ENCODE measurements at regions not wholly inside any gene's neighbourhood (a gene's known extent, or its start where the extent isn't known, plus 50 kb on each side); places are given as distances from the start of the nearest gene placed in this dataset.

DNA sequence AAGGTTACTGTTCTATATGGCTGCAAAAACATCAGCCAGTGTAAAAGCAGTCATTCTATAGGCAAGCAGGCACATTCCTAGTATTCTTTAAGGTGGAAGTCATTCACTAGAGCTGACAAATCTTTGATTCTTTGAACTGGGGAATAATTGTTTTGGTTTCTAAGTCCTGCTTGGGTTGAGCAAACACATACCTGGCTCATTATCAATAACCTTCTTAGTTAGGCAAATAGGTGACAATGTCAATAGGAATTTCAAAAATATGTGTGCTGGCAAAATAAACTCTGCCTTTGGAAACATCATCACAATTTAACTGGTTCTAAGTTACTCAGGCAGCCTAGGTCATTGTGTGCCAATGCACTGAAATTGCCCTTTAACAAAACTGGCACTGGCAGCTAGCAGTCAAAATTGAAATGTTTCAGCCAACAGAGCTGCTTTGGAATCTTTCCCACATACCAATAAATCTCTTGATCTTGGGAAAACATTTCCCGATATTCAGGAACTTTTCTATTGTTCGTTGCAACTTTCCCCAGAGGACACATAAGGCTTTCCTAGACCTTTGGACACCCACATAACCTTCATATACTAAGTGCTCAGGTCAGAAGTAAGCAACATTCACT lies 402.0 kb upstream of the MMADHC start:
- Histone ChIP-seq H3K9me3 (no peaks in the 10 kb centered on the region), H3K4me1 (peaks cover 13 to 29% (median 22%) of the 10 kb centered on the region in 4 donors), H3K36me3 (no peaks in the 10 kb centered on the region), H3K27me3 (no peaks in the 10 kb centered on the region), H3K4me3 (no peak overlapping the region), H3K27ac (peak overlapping the region in 4 of 5 donors; percentile 50 to 67 (median 52))
- DNase-seq = peak; percentile 11 to 55
- TF ChIP-seq POLR2AphosphoS5 (IDR thresholded peaks at IDR 0.05) (peak in 2 of 3 donors; percentile 33 to 51), CTCF (IDR thresholded peaks at IDR 0.05) (no peak), POLR2A (IDR thresholded peaks at IDR 0.05) (no peak), EP300 (IDR thresholded peaks at IDR 0.05) (no peak)
- intact Hi-C loops (cut with DNase I; ENCODE audit: low total_unique reads) = no loop called here
- WGBS, 5 donors = 18 to 25% (median 23%) methylated on average over 2 of the region's 2 CpGs

GRCh38 chr2:149988361-149988760 lies 400.8 kb upstream of the MMADHC start:
- Histone ChIP-seq H3K4me3 (no peak overlapping the region), H3K4me1 (peaks cover 13 to 29% (median 22%) of the 10 kb centered on the region in 4 donors), H3K36me3 (no peaks in the 10 kb centered on the region), H3K27ac (peak overlapping the region in 1 of 5 donors; percentile 32), H3K9me3 (no peaks in the 10 kb centered on the region), H3K27me3 (no peaks in the 10 kb centered on the region)
- TF ChIP-seq CTCF (IDR thresholded peaks at IDR 0.05) (no peak), EP300 (IDR thresholded peaks at IDR 0.05) (no peak), POLR2A (IDR thresholded peaks at IDR 0.05) (no peak), POLR2AphosphoS5 (IDR thresholded peaks at IDR 0.05) (no peak)
- intact Hi-C loops (cut with DNase I; ENCODE audit: low total_unique reads) = no loop called here
- no peak for DNase-seq
- WGBS, 5 donors = 39 to 72% (median 54%) methylated on average over 4 of the region's 4 CpGs

- no peak for TF ChIP-seq POLR2A (IDR thresholded peaks at IDR 0.05)
- no peak for TF ChIP-seq EP300 (IDR thresholded peaks at IDR 0.05)
- TF ChIP-seq CTCF (IDR thresholded peaks at IDR 0.05) = no peak
- TF ChIP-seq POLR2AphosphoS5 (IDR thresholded peaks at IDR 0.05) = no peak
- Histone ChIP-seq H3K9me3 (no peaks in the 10 kb centered on the region), H3K4me3 (no peak overlapping the region), H3K36me3 (no peaks in the 10 kb centered on the region), H3K4me1 (peaks cover 9 to 29% (median 20%) of the 10 kb centered on the region in 4 donors), H3K27me3 (no peaks in the 10 kb centered on the region), H3K27ac (no peak overlapping the region)
- 73 to 95% (median 86%) methylated on average over 2 of the region's 2 CpGs for WGBS, 5 donors
- no peak for DNase-seq
- intact Hi-C loops (cut with DNase I; ENCODE audit: low total_unique reads) = no loop called here
Measured at GRCh38 chr2:149986861-149987260, 399.3 kb upstream of the MMADHC start.

- H3K4me1 ChIP-seq = peaks cover 2 to 11% (median 6%) of the 10 kb centered on the region in 4 donors
- H3K27me3 ChIP-seq = no peaks in the 10 kb centered on the region
- intact Hi-C loops (cut with DNase I; ENCODE audit: low total_unique reads) = no loop called here
- no peak for DNase-seq
- no peak for TF ChIP-seq CTCF (IDR thresholded peaks at IDR 0.05)
- TF ChIP-seq POLR2AphosphoS5 (IDR thresholded peaks at IDR 0.05) = no peak
- no peak for TF ChIP-seq EP300 (IDR thresholded peaks at IDR 0.05)
- no peak for TF ChIP-seq POLR2A (IDR thresholded peaks at IDR 0.05)
- H3K27ac ChIP-seq = no peak overlapping the region
- H3K9me3 ChIP-seq = peaks cover 0 to 11% (median 0%) of the 10 kb centered on the region in 4 donors
- H3K36me3 ChIP-seq = no peaks in the 10 kb centered on the region
- H3K4me3 ChIP-seq = no peak overlapping the region
Measured at GRCh38 chr2:149984311-149984710, 396.7 kb upstream of the MMADHC start.

Data from stomach (tissue), 8 donors.